ENCODE measurements at regions not wholly inside any gene's neighbourhood (a gene's known extent, or its start where the extent isn't known, plus 50 kb on each side); places are given as distances from the start of the nearest gene placed in this dataset.

GRCh38 chr12:97292588-97292987 is 170.0 kb upstream of the RMST start:
- no peak overlapping the region for H3K9ac ChIP-seq (ENCODE audit: low read length in 3 of 3)
- intact Hi-C loops (cut with DNase I), result no loop called here
- no peak overlapping the region for H3K4me3 ChIP-seq (ENCODE audit: low read length in 3 of 3)
- no peak overlapping the region for H3K27ac ChIP-seq (ENCODE audit: low read depth in 2 of 2, low read length in 2 of 2)
- no peak for TF ChIP-seq CTCF (IDR thresholded peaks at IDR 0.05; ENCODE audit: borderline replicate concordance, extremely low read depth, insufficient read depth)
- H3K9me3 ChIP-seq (ENCODE audit: control insufficient read depth in 2 of 3, insufficient read depth in 1 of 3, low read length in 3 of 3), result no peaks in the 10 kb centered on the region
- DNase-seq (no peak), FAIRE-seq (no peak)
- H3K36me3 ChIP-seq (ENCODE audit: control insufficient read depth in 2 of 3, insufficient read depth in 3 of 3, low read length in 3 of 3), result no peaks in the 10 kb centered on the region
- H3K27me3 ChIP-seq (ENCODE audit: control insufficient read depth, insufficient read depth, low read length), result no peaks in the 10 kb centered on the region
- H3K4me1 ChIP-seq (ENCODE audit: control insufficient read depth in 2 of 3, insufficient read depth in 2 of 3, low read depth in 1 of 3, low read length in 3 of 3), result no peaks in the 10 kb centered on the region

- no peak for FAIRE-seq
- no peak overlapping the region for H3K9ac ChIP-seq (ENCODE audit: low read length in 3 of 3)
- no peak overlapping the region for H3K27ac ChIP-seq (ENCODE audit: low read depth in 2 of 2, low read length in 2 of 2)
- no peaks in the 10 kb centered on the region for H3K36me3 ChIP-seq (ENCODE audit: control insufficient read depth in 2 of 3, insufficient read depth in 3 of 3, low read length in 3 of 3)
- no peak overlapping the region for H3K4me3 ChIP-seq (ENCODE audit: low read length in 3 of 3)
- TF ChIP-seq CTCF (IDR thresholded peaks at IDR 0.05; ENCODE audit: borderline replicate concordance, extremely low read depth, insufficient read depth), result no peak
- intact Hi-C loops (cut with DNase I), result no loop called here
- no peaks in the 10 kb centered on the region for H3K27me3 ChIP-seq (ENCODE audit: control insufficient read depth, insufficient read depth, low read length)
- H3K4me1 ChIP-seq (ENCODE audit: control insufficient read depth in 2 of 3, insufficient read depth in 2 of 3, low read depth in 1 of 3, low read length in 3 of 3), result no peaks in the 10 kb centered on the region
- no peak for DNase-seq
- no peaks in the 10 kb centered on the region for H3K9me3 ChIP-seq (ENCODE audit: control insufficient read depth in 2 of 3, insufficient read depth in 1 of 3, low read length in 3 of 3)
Observed at GRCh38 chr12:97293541-97293940, 169.1 kb upstream of the RMST start.

GRCh38 chr12:97299847-97300246 is 162.8 kb upstream of the RMST start:
- TF ChIP-seq CTCF (IDR thresholded peaks at IDR 0.05; ENCODE audit: borderline replicate concordance, extremely low read depth, insufficient read depth), result no peak
- H3K4me1 ChIP-seq (ENCODE audit: control insufficient read depth in 2 of 3, insufficient read depth in 2 of 3, low read depth in 1 of 3, low read length in 3 of 3), result peaks cover 0 to 3% (median 0%) of the 10 kb centered on the region in 3 donors
- FAIRE-seq (peak; percentile 57), DNase-seq (peak in 2 of 5 donors; percentile 28 to 32)
- H3K27ac ChIP-seq (ENCODE audit: low read depth in 2 of 2, low read length in 2 of 2), result no peak overlapping the region
- intact Hi-C loops (cut with DNase I), result no loop called here
- peaks cover 0 to 2% (median 0%) of the 10 kb centered on the region in 3 donors for H3K9me3 ChIP-seq (ENCODE audit: control insufficient read depth in 2 of 3, insufficient read depth in 1 of 3, low read length in 3 of 3)
- no peaks in the 10 kb centered on the region for H3K36me3 ChIP-seq (ENCODE audit: control insufficient read depth in 2 of 3, insufficient read depth in 3 of 3, low read length in 3 of 3)
- H3K9ac ChIP-seq (ENCODE audit: low read length in 3 of 3), result no peak overlapping the region
- H3K27me3 ChIP-seq (ENCODE audit: control insufficient read depth, insufficient read depth, low read length), result no peaks in the 10 kb centered on the region
- H3K4me3 ChIP-seq (ENCODE audit: low read length in 3 of 3), result no peak overlapping the region

GRCh38 chr12:97300431-97300830 is 162.2 kb upstream of the RMST start:
- Histone ChIP-seq H3K9me3 (ENCODE audit: control insufficient read depth in 2 of 3, insufficient read depth in 1 of 3, low read length in 3 of 3) (peaks cover 0 to 2% (median 0%) of the 10 kb centered on the region in 3 donors), H3K27me3 (ENCODE audit: control insufficient read depth, insufficient read depth, low read length) (no peaks in the 10 kb centered on the region), H3K9ac (ENCODE audit: low read length in 3 of 3) (no peak overlapping the region), H3K27ac (ENCODE audit: low read depth in 2 of 2, low read length in 2 of 2) (no peak overlapping the region), H3K36me3 (ENCODE audit: control insufficient read depth in 2 of 3, insufficient read depth in 3 of 3, low read length in 3 of 3) (no peaks in the 10 kb centered on the region), H3K4me3 (ENCODE audit: low read length in 3 of 3) (no peak overlapping the region), H3K4me1 (ENCODE audit: control insufficient read depth in 2 of 3, insufficient read depth in 2 of 3, low read depth in 1 of 3, low read length in 3 of 3) (peaks cover 0 to 3% (median 0%) of the 10 kb centered on the region in 3 donors)
- TF ChIP-seq CTCF (IDR thresholded peaks at IDR 0.05; ENCODE audit: borderline replicate concordance, extremely low read depth, insufficient read depth), result no peak
- intact Hi-C loops (cut with DNase I), result no loop called here
- no peak for FAIRE-seq
- DNase-seq, result peak in 2 of 5 donors; percentile 48 to 54

Data from kidney (tissue), 13 donors.